Panc1 (cell line): ENCODE measurements at regions not wholly inside any gene's neighbourhood (a gene's known extent, or its start where the extent isn't known, plus 50 kb on each side); places are given as distances from the start of the nearest gene placed in this dataset.

ENCODE experiments used
- ATAC-seq: fragments of 200-7000 bp; cut with Tn5 transposase; 2 replicates; pipeline ENCODE4 v1.9.1; 2020; ENCODE audit warnings: mild to moderate bottlenecking, moderate library complexity
- BruUV-seq: library from RNA; stranded (reverse); fragments of 400-500 nt; replicated peaks from 2 replicates; lab custom pipeline; 2021; lab: Mats Ljungman, UMichigan
- CTCF ChIA-PET: fragments of 300-600 bp; sonication (Branson Sonifier 250); formaldehyde crosslinking; loops from one replicate; lab custom pipeline; 2022; ENCODE audit warnings: antibody characterized with exemption; lab: Charles Lee
- POLR2A ChIA-PET: fragments of 300-600 bp; sonication (Branson Sonifier 250); formaldehyde crosslinking; loops from one replicate; lab custom pipeline; 2022; ENCODE audit warnings: antibody characterized with exemption; lab: Charles Lee
- DNase-seq: peaks from one replicate; pipeline ENCODE4 v3.0.0-alpha.2; 2010; ENCODE audit warnings: low read depth, low spot score
- H3K27ac ChIP-seq: 2 replicates; pipeline ENCODE4 v1.5.1; 2011; ENCODE audit warnings: mild to moderate bottlenecking, low read length, inconsistent platforms
- H3K27me3 ChIP-seq: fragments of 200-500 bp; sonication (Bioruptor generic); 2 replicates; pipeline ENCODE4 v1.6.0; 2014; ENCODE audit warnings: low read length, inconsistent platforms; ENCODE audit not compliant: control insufficient read depth, insufficient read depth
- H3K36me3 ChIP-seq: fragments of 200-500 bp; sonication (Bioruptor generic); 2 replicates; pipeline ENCODE4 v1.5.1; 2014; ENCODE audit warnings: inconsistent platforms, mild to moderate bottlenecking, low read length, moderate library complexity; ENCODE audit not compliant: control insufficient read depth, insufficient read depth
- H3K4me1 ChIP-seq: 2 replicates; pipeline ENCODE4 v1.5.1; 2011; ENCODE audit warnings: inconsistent platforms, mild to moderate bottlenecking, low read length, moderate library complexity; ENCODE audit not compliant: control insufficient read depth, insufficient read depth
- H3K4me3 ChIP-seq, 2 experiments: 2 replicates each; pipeline ENCODE4 v1.5.1; 2011 to 2012; ENCODE audit warnings: low read depth in 2 of 2, low read length in 2 of 2, mild to moderate bottlenecking in 2 of 2, inconsistent platforms in 1 of 2, moderate library complexity in 1 of 2
- H3K9me3 ChIP-seq: fragments of 200-500 bp; sonication (Bioruptor generic); 2 replicates; pipeline ENCODE4 v1.5.1; 2014; ENCODE audit warnings: low read depth, mild to moderate bottlenecking, inconsistent platforms, low read length, moderate library complexity; ENCODE audit not compliant: control insufficient read depth, insufficient read depth
- CTCF ChIP-seq: fragments of 450-650 bp; IDR thresholded peaks from 2 replicates; pipeline ENCODE4 v1.5.1; 2017; ENCODE audit warnings: mild to moderate bottlenecking
- POLR2AphosphoS5 ChIP-seq: IDR thresholded peaks from 2 replicates; pipeline ENCODE4 v1.6.1; 2012; ENCODE audit warnings: mild to moderate bottlenecking, low read depth, low read length, moderate library complexity
- REST ChIP-seq, 2 experiments: IDR thresholded peaks; 2 replicates each; pipeline ENCODE4 v1.6.1; 2011 to 2012; ENCODE audit warnings: low read depth in 2 of 2, control low read depth in 1 of 2, low read length in 1 of 2, mild to moderate bottlenecking in 1 of 2, moderate library complexity in 1 of 2; ENCODE audit not compliant: insufficient read depth in 1 of 2
- SIN3A ChIP-seq: IDR thresholded peaks from 2 replicates; pipeline ENCODE4 v1.6.1; 2012; ENCODE audit warnings: low read depth, mild to moderate bottlenecking, low read length, moderate library complexity, borderline replicate concordance; ENCODE audit not compliant: insufficient read depth
- TCF7L2 ChIP-seq: IDR thresholded peaks from 2 replicates; pipeline ENCODE4 v1.6.1; 2011; ENCODE audit warnings: mild to moderate bottlenecking, low read depth, low read length, inconsistent platforms
- in situ Hi-C: cut with HindIII; loops from 2 replicates; pipeline ENCODE4 v1.10.0; 2016; ENCODE audit warnings: low sequenced_read_pairs, low pct_unique_long_range_greater_than_20kb
- intact Hi-C: fragments of 100-400 bp; cut with micrococcal nuclease; formaldehyde crosslinking; loops from one replicate; pipeline ENCODE4 v1.10.0; 2022; ENCODE audit not compliant: unreplicated experiment

GRCh38 chr13:79779761-79780160 lies 298.8 kb downstream of the NDFIP2 start:
- ATAC-seq: no peak

GRCh38 chr13:79778741-79779460 lies 297.9 kb downstream of the NDFIP2 start:
- Histone ChIP-seq H3K4me3 (no peak overlapping the region), H3K27me3 (no peaks in the 10 kb centered on the region), H3K36me3 (no peaks in the 10 kb centered on the region), H3K27ac (no peak overlapping the region; the same call in 1 of the 2 replicates), H3K4me1 (peaks cover 4% of the 10 kb centered on the region; the same call in 1 of the 2 replicates), H3K9me3 (peaks cover 3% of the 10 kb centered on the region; the same call in 1 of the 2 replicates)
- BruUV-seq: no TSS peak
- no peak for ATAC-seq
- in situ Hi-C loops: no loop called here
- DNase-seq: no peak
- POLR2A ChIA-PET: no interaction called here
- CTCF ChIA-PET: no interaction called here
- intact Hi-C loops: no loop called here
- no peak for TF ChIP-seq REST (IDR thresholded peaks at IDR 0.05; ENCODE audit: insufficient read depth in 1 of 2, low read depth in 2 of 2, low read length in 1 of 2)
- no peak for TF ChIP-seq TCF7L2
- no peak for TF ChIP-seq POLR2AphosphoS5
- no peak for TF ChIP-seq CTCF
- TF ChIP-seq SIN3A: no peak

More at GRCh38 chr13:79779761-79780160, 298.8 kb downstream of the NDFIP2 start:
- peaks cover 4% of the 10 kb centered on the region; the same call in 1 of the 2 replicates for H3K4me1 ChIP-seq
- intact Hi-C loops (no loop called here), in situ Hi-C loops (no loop called here)
- BruUV-seq: no TSS peak
- H3K27ac ChIP-seq: peak overlapping the region; percentile 68; the same call in 1 of the 2 replicates
- H3K9me3 ChIP-seq: peaks cover 3% of the 10 kb centered on the region; the same call in 1 of the 2 replicates
- TF ChIP-seq CTCF (no peak), POLR2AphosphoS5 (no peak), REST (IDR thresholded peaks at IDR 0.05; ENCODE audit: insufficient read depth in 1 of 2, low read depth in 2 of 2, low read length in 1 of 2) (no peak), SIN3A (no peak), TCF7L2 (no peak)
- ChIA-PET CTCF (no interaction called here), POLR2A (no interaction called here)
- H3K36me3 ChIP-seq: no peaks in the 10 kb centered on the region
- H3K27me3 ChIP-seq: no peaks in the 10 kb centered on the region
- no peak for DNase-seq
- no peak overlapping the region for H3K4me3 ChIP-seq
